SK-N-SH (cell line): ENCODE measurements at regions not wholly inside any gene's neighbourhood (a gene's known extent, or its start where the extent isn't known, plus 50 kb on each side); places are given as distances from the start of the nearest gene placed in this dataset.

Source experiments
- CTCF ChIA-PET: fragments of 300-600, 350-600 bp; formaldehyde crosslinking; extraction: SDS; loops from one replicate; lab custom pipeline; 2021; lab: Yijun Ruan, JAX
- POLR2A ChIA-PET: fragments of 350-600 bp; sonication (Branson Sonifier 250); formaldehyde crosslinking; extraction: SDS; loops from one replicate; lab custom pipeline; 2020; ENCODE audit warnings: antibody characterized with exemption, inconsistent platforms; lab: Yijun Ruan, JAX
- DNase-seq: peaks from one replicate; pipeline ENCODE4 v3.0.0; 2012
- H2AFZ ChIP-seq: fragments of 200-600 bp; sonication (generic); 2 replicates; pipeline ENCODE4 v1.8.1; 2016; ENCODE audit warnings: antibody characterized with exemption, mild to moderate bottlenecking, low read depth
- H3F3A ChIP-seq: fragments of 200-600 bp; sonication (generic); replicated peaks from 2 replicates; pipeline ENCODE3; 2016; ENCODE audit warnings: antibody characterized with exemption, mild to moderate bottlenecking; ENCODE audit not compliant: insufficient read depth
- H3K27ac ChIP-seq, 2 experiments: fragments of 200-500 bp in 1 of 2; fragments of 200-600 bp in 1 of 2; sonication (Bioruptor generic) in 1 of 2; sonication (generic), shearing (Covaris generic) in 1 of 2; 2 replicates each; pipeline versions ENCODE4 v1.5.1 to v1.6.1; 2014 to 2016; ENCODE audit warnings: low read depth in 2 of 2, inconsistent platforms in 1 of 2, low read length in 1 of 2, mild to moderate bottlenecking in 1 of 2, mixed read lengths in 1 of 2
- H3K27me3 ChIP-seq: fragments of 200-600 bp; sonication (generic), shearing (Covaris generic); 2 replicates; pipeline ENCODE4 v1.6.1; 2016; ENCODE audit warnings: mixed run types; ENCODE audit not compliant: insufficient read depth
- H3K36me3 ChIP-seq, 2 experiments: fragments of 200-500 bp in 1 of 2; fragments of 200-600 bp in 1 of 2; sonication (Bioruptor generic) in 1 of 2; sonication (generic) in 1 of 2; replicated peaks in 1 of 2; 2 replicates each; pipeline versions ENCODE3 to v1.5.1; 2014 to 2016; ENCODE audit warnings: low read length in 1 of 2, mild to moderate bottlenecking in 1 of 2; ENCODE audit not compliant: insufficient read depth in 2 of 2, control insufficient read depth in 1 of 2
- H3K4me1 ChIP-seq, 2 experiments: fragments of 200-500 bp in 1 of 2; fragments of 200-600 bp in 1 of 2; sonication (Bioruptor generic) in 1 of 2; sonication (generic), shearing (Covaris generic) in 1 of 2; 2 replicates each; pipeline versions ENCODE4 v1.5.1 to v1.6.1; 2014 to 2016; ENCODE audit warnings: low read depth in 1 of 2, low read length in 1 of 2, mixed run types in 1 of 2; ENCODE audit not compliant: insufficient read depth in 2 of 2, control insufficient read depth in 1 of 2
- H3K4me2 ChIP-seq: fragments of 200-600 bp; sonication (generic), shearing (Covaris generic); 2 replicates; pipeline ENCODE4 v1.6.1; 2017; ENCODE audit warnings: mixed run types
- H3K4me3 ChIP-seq, 2 experiments: fragments of 200-500 bp in 1 of 2; fragments of 200-600 bp in 1 of 2; sonication (Bioruptor generic) in 1 of 2; sonication (generic), shearing (Covaris generic) in 1 of 2; 2 replicates each; pipeline versions ENCODE4 v1.5.1 to v1.8.1; 2014 to 2016; ENCODE audit warnings: low read depth in 2 of 2, inconsistent platforms in 1 of 2, low read length in 1 of 2, mild to moderate bottlenecking in 1 of 2, mixed read lengths in 1 of 2, moderate library complexity in 1 of 2
- H3K79me2 ChIP-seq: fragments of 200-600 bp; sonication (generic); 2 replicates; pipeline ENCODE4 v1.8.1; 2017; ENCODE audit warnings: mild to moderate bottlenecking; ENCODE audit not compliant: insufficient read depth
- H3K9ac ChIP-seq: fragments of 200-600 bp; sonication (generic); 2 replicates; pipeline ENCODE4 v1.6.1; 2017; ENCODE audit warnings: mixed run types
- H3K9me2 ChIP-seq: fragments of 200-600 bp; sonication (generic); 2 replicates; pipeline ENCODE4 v1.6.1; 2017; ENCODE audit warnings: mixed run types
- H3K9me3 ChIP-seq: fragments of 200-600 bp; sonication (generic); 2 replicates; pipeline ENCODE4 v1.6.1; 2017; ENCODE audit warnings: mixed run types, mild to moderate bottlenecking, moderate library complexity
- H4K20me1 ChIP-seq: fragments of 200-600 bp; sonication (generic); 2 replicates; pipeline ENCODE4 v1.6.1; 2017; ENCODE audit warnings: mild to moderate bottlenecking, mixed run types; ENCODE audit not compliant: insufficient read depth
- ELF1 ChIP-seq: IDR thresholded peaks from 2 replicates; pipeline ENCODE4 v1.4.0; 2012
- FOSL2 ChIP-seq: IDR thresholded peaks from 2 replicates; pipeline ENCODE4 v1.4.0; 2012; ENCODE audit warnings: low read depth, mild to moderate bottlenecking, moderate library complexity, borderline replicate concordance
- FOXJ3 ChIP-seq: sonication (generic); formaldehyde crosslinking; IDR thresholded peaks from 2 replicates; pipeline ENCODE4 v1.5.1; 2020; ENCODE audit warnings: mild to moderate bottlenecking, missing genetic modification reagents
- FOXM1 ChIP-seq: IDR thresholded peaks from 2 replicates; pipeline ENCODE4 v1.4.0; 2012; ENCODE audit warnings: low read depth, mild to moderate bottlenecking
- JUND ChIP-seq: IDR thresholded peaks from 2 replicates; pipeline ENCODE4 v1.4.0; 2012
- MEF2A ChIP-seq: IDR thresholded peaks from 2 replicates; pipeline ENCODE4 v1.4.0; 2012; ENCODE audit warnings: low read depth, borderline replicate concordance
- MXI1 ChIP-seq: IDR thresholded peaks from 2 replicates; pipeline ENCODE4 v1.6.1; 2012; ENCODE audit warnings: mild to moderate bottlenecking, low read depth, low read length, improper control_type of control experiment
- NFIC ChIP-seq: IDR thresholded peaks from 2 replicates; pipeline ENCODE4 v1.4.0; 2012; ENCODE audit warnings: borderline replicate concordance
- NRF1 ChIP-seq: IDR thresholded peaks from 2 replicates; pipeline ENCODE4 v1.6.1; 2012; ENCODE audit warnings: low read depth, mild to moderate bottlenecking, low read length
- POLR2AphosphoS5 ChIP-seq: IDR thresholded peaks from 2 replicates; pipeline ENCODE4 v1.6.1; 2012; ENCODE audit warnings: low read depth, low read length
- RCOR1 ChIP-seq: fragments of 150-350 bp; IDR thresholded peaks from 2 replicates; pipeline ENCODE4 v1.6.1; 2017; ENCODE audit warnings: antibody characterized with exemption, low read length
- SMC3 ChIP-seq: IDR thresholded peaks from 2 replicates; pipeline ENCODE4 v1.6.1; 2012; ENCODE audit warnings: low read depth, low read length, improper control_type of control experiment
- TAF1 ChIP-seq: IDR thresholded peaks from 2 replicates; pipeline ENCODE4 v1.6.1; 2012; ENCODE audit warnings: low read depth, mild to moderate bottlenecking, low read length, moderate library complexity, borderline replicate concordance
- TCF12 ChIP-seq: IDR thresholded peaks from 2 replicates; pipeline ENCODE4 v1.4.0; 2012
- YY1 ChIP-seq: IDR thresholded peaks from 2 replicates; pipeline ENCODE4 v1.4.0; 2012; ENCODE audit warnings: low read depth, mild to moderate bottlenecking
- WGBS: methylation state at CpG from one replicate; pipeline ENCODE4 v1.1.6; 2017; ENCODE audit warnings: low lambda C conversion rate; 5-methylcytosine and 5-hydroxymethylcytosine counted together
- TF ChIP-seq, protein P1 (sequence below): IDR thresholded peaks from 2 replicates; pipeline ENCODE4; 2012
- TF ChIP-seq, protein P2 (sequence below): IDR thresholded peaks from 2 replicates; pipeline ENCODE4 v1.4.0; 2012; ENCODE audit warnings: low read depth, borderline replicate concordance
- TF ChIP-seq, protein P3 (sequence below): fragments of 200-600 bp; sonication (generic); IDR thresholded peaks from 2 replicates; pipeline ENCODE4 v1.6.1; 2017; ENCODE audit warnings: antibody characterized with exemption, mild to moderate bottlenecking, moderate library complexity
- TF ChIP-seq, protein P4 (sequence below): fragments of 150-350 bp; IDR thresholded peaks from 2 replicates; pipeline ENCODE4 v1.6.1; 2016; ENCODE audit warnings: mild to moderate bottlenecking, low read depth, low read length
- TF ChIP-seq, protein P5 (sequence below): IDR thresholded peaks from 2 replicates; pipeline ENCODE4 v1.4.0; 2012; ENCODE audit warnings: low read depth, borderline replicate concordance

DNA sequence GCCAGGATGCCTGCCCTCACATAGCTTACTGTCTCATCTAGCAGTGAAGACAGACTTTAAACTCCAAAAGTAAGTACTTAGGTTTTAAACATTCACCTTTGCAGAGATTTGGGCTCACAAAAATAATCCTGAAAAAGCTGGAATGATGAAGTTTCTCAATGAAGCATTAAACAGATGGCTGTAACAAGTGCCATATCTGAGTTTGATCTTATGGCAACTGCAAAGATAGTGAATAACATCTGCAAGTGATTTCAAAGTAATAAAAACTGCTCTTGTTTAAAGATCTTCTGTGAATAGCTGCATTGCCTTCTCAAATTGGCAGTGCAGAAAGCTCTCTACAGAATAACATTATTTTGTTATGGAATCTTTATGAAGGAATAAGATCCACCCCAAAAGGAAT, 271.2 kb upstream of the SMIM31 start:
- Histone ChIP-seq H3F3A (no peaks in the 10 kb centered on the region), H3K4me2 (no peak overlapping the region), H3K27ac (no peak overlapping the region), H4K20me1 (no peaks in the 10 kb centered on the region), H3K4me1 (peaks cover 0 to 13% of the 10 kb centered on the region in 2 experiments; a peak in 1 of 4 replicates), H3K4me3 (no peak overlapping the region), H3K9me2 (no peaks in the 10 kb centered on the region), H2AFZ (no peak overlapping the region), H3K9me3 (no peaks in the 10 kb centered on the region), H3K9ac (no peak overlapping the region), H3K36me3 (no peaks in the 10 kb centered on the region), H3K27me3 (no peaks in the 10 kb centered on the region), H3K79me2 (no peaks in the 10 kb centered on the region)
- TF ChIP-seq, protein P1, sequence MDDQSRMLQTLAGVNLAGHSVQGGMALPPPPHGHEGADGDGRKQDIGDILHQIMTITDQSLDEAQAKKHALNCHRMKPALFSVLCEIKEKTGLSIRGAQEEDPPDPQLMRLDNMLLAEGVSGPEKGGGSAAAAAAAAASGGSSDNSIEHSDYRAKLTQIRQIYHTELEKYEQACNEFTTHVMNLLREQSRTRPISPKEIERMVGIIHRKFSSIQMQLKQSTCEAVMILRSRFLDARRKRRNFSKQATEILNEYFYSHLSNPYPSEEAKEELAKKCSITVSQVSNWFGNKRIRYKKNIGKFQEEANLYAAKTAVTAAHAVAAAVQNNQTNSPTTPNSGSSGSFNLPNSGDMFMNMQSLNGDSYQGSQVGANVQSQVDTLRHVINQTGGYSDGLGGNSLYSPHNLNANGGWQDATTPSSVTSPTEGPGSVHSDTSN: no peak
- TF ChIP-seq FOSL2: no peak
- no peak for TF ChIP-seq JUND
- TF ChIP-seq ELF1: no peak
- no peak for TF ChIP-seq TAF1
- TF ChIP-seq NRF1: no peak
- TF ChIP-seq, protein P2, sequence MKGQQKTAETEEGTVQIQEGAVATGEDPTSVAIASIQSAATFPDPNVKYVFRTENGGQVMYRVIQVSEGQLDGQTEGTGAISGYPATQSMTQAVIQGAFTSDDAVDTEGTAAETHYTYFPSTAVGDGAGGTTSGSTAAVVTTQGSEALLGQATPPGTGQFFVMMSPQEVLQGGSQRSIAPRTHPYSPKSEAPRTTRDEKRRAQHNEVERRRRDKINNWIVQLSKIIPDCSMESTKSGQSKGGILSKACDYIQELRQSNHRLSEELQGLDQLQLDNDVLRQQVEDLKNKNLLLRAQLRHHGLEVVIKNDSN: no peak
- no peak for TF ChIP-seq YY1
- no peak for TF ChIP-seq MXI1
- TF ChIP-seq, protein P3, sequence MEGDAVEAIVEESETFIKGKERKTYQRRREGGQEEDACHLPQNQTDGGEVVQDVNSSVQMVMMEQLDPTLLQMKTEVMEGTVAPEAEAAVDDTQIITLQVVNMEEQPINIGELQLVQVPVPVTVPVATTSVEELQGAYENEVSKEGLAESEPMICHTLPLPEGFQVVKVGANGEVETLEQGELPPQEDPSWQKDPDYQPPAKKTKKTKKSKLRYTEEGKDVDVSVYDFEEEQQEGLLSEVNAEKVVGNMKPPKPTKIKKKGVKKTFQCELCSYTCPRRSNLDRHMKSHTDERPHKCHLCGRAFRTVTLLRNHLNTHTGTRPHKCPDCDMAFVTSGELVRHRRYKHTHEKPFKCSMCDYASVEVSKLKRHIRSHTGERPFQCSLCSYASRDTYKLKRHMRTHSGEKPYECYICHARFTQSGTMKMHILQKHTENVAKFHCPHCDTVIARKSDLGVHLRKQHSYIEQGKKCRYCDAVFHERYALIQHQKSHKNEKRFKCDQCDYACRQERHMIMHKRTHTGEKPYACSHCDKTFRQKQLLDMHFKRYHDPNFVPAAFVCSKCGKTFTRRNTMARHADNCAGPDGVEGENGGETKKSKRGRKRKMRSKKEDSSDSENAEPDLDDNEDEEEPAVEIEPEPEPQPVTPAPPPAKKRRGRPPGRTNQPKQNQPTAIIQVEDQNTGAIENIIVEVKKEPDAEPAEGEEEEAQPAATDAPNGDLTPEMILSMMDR: no peak
- TF ChIP-seq RCOR1: no peak
- TF ChIP-seq, protein P4, sequence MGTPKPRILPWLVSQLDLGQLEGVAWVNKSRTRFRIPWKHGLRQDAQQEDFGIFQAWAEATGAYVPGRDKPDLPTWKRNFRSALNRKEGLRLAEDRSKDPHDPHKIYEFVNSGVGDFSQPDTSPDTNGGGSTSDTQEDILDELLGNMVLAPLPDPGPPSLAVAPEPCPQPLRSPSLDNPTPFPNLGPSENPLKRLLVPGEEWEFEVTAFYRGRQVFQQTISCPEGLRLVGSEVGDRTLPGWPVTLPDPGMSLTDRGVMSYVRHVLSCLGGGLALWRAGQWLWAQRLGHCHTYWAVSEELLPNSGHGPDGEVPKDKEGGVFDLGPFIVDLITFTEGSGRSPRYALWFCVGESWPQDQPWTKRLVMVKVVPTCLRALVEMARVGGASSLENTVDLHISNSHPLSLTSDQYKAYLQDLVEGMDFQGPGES: no peak
- no peak for TF ChIP-seq POLR2AphosphoS5
- no peak for TF ChIP-seq TCF12
- CTCF ChIA-PET: no interaction called here
- POLR2A ChIA-PET: no interaction called here
- no peak for DNase-seq

DNA sequence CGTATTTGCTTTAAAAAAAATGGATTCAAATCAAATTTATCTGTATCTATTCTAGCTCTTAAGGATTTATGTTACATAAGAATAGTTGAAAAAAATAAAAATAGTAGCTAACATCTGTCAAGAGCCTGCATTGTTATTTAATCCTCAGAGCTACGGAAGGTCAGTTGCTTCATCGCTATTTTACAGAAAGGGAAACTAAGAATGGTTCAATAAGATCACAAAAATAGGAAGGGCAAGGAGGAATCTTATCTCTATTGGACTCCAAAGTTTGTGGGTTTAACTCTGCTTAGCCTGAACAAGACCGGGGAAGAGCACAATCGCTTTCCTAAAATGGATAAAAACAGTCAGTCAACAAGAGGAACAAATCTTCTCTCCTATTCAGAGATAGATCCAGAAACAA, 270.2 kb upstream of the SMIM31 start:
- DNase-seq: no peak
- Histone ChIP-seq H3K27me3 (no peaks in the 10 kb centered on the region), H3K4me3 (no peak overlapping the region), H2AFZ (no peak overlapping the region), H3K4me2 (no peak overlapping the region), H3K4me1 (peaks cover 0 to 13% of the 10 kb centered on the region in 2 experiments; a peak in 1 of 4 replicates), H3K9me2 (no peaks in the 10 kb centered on the region), H3K27ac (no peak overlapping the region), H3F3A (no peaks in the 10 kb centered on the region)
- ChIA-PET POLR2A (no interaction called here), CTCF (no interaction called here)
- TF ChIP-seq FOXM1: no peak
- no peak for TF ChIP-seq TAF1
- TF ChIP-seq, protein P2: no peak
- no peak for TF ChIP-seq ELF1
- TF ChIP-seq FOXJ3: no peak
- no peak for TF ChIP-seq MXI1
- TF ChIP-seq SMC3: no peak
- TF ChIP-seq, protein P5, sequence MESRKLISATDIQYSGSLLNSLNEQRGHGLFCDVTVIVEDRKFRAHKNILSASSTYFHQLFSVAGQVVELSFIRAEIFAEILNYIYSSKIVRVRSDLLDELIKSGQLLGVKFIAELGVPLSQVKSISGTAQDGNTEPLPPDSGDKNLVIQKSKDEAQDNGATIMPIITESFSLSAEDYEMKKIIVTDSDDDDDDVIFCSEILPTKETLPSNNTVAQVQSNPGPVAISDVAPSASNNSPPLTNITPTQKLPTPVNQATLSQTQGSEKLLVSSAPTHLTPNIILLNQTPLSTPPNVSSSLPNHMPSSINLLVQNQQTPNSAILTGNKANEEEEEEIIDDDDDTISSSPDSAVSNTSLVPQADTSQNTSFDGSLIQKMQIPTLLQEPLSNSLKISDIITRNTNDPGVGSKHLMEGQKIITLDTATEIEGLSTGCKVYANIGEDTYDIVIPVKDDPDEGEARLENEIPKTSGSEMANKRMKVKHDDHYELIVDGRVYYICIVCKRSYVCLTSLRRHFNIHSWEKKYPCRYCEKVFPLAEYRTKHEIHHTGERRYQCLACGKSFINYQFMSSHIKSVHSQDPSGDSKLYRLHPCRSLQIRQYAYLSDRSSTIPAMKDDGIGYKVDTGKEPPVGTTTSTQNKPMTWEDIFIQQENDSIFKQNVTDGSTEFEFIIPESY: no peak
- TF ChIP-seq FOSL2: no peak
- no peak for TF ChIP-seq NFIC
- TF ChIP-seq YY1: no peak
- TF ChIP-seq MEF2A: no peak
- TF ChIP-seq, all 33 proteins: peak for 0
- H4K20me1 ChIP-seq: no peaks in the 10 kb centered on the region
- no peaks in the 10 kb centered on the region for H3K79me2 ChIP-seq
- H3K36me3 ChIP-seq: no peaks in the 10 kb centered on the region
- no peaks in the 10 kb centered on the region for H3K9me3 ChIP-seq
- 10% methylated on average over 5 of the region's 5 CpGs for WGBS
- no peak overlapping the region for H3K9ac ChIP-seq
